ENCODE measurements at regions not wholly inside any gene's neighbourhood (a gene's known extent, or its start where the extent isn't known, plus 50 kb on each side); places are given as distances from the start of the nearest gene placed in this dataset.
A peak's percentile ranks its signal among the peaks of the same experiment; 100 is the strongest.
"Not testable (repeated sequence)": the region's sequence is repeated elsewhere in the genome, so short reads cannot be mapped to it uniquely, and the experiment has no call there.

GRCh38 chr6:27773542-27774263, 138.5 kb downstream of the OR2B2 start:
- POLR2A ChIA-PET = interaction anchor here (1.9 kb wide), 1 partner anchor 12 kb away, joined by 5 read pairs; no protein-coding TSS in a partner anchor
- ATAC-seq; FAIRE-seq; H3K4me3 ChIP-seq; H3K9me3 ChIP-seq; DNase-seq (ENCODE audit: low read depth in 1 of 2, low spot score in 1 of 2): not testable (repeated sequence)
- CTCF ChIA-PET = interaction anchor here (0.9 to 6.5 kb wide), 5 partner anchors 13 to 34 kb away, joined by 3 to 46 read pairs (median 45); a partner anchor contains a TSS
- 48% methylated on average over 10 of the region's 10 CpGs for WGBS (ENCODE audit: missing lambda C conversion rate)
- peaks cover 13% of the 10 kb centered on the region; the same call in 2 of the 3 replicates for H3K4me1 ChIP-seq
- H3K4me2 ChIP-seq = peak overlapping the region; percentile 55
- peak overlapping the region; percentile 35 to 63; a peak in 4 of 6 replicates for H3K27ac ChIP-seq

- no peak for FAIRE-seq
- WGBS (ENCODE audit: missing lambda C conversion rate) = 23% methylated on average over 16 of the region's 33 CpGs
These were observed 139.8 kb downstream of the OR2B2 start for GRCh38 chr6:27772261-27773001.

GRCh38 chr6:27771235-27771634, 141.0 kb downstream of the OR2B2 start:
- no peak overlapping the region for H3K4me3 ChIP-seq
- TF ChIP-seq CBX2 (IDR thresholded peaks at IDR 0.05; ENCODE audit: borderline replicate concordance, low read depth) = no peak
- TF ChIP-seq FOSB (CRISPR knock-in tag; IDR thresholded peaks at IDR 0.05) = no peak
- TF ChIP-seq RAD21 (conservative IDR thresholded peaks at IDR 0.05 in 1 of 2, IDR thresholded peaks at IDR 0.05 in 1 of 2) = no peak
- TF ChIP-seq PHF8 (IDR thresholded peaks at IDR 0.05; ENCODE audit: borderline replicate concordance, low read depth) = no peak
- TF ChIP-seq REST (IDR thresholded peaks at IDR 0.05) = no peak
- TF ChIP-seq MYC (IDR thresholded peaks at IDR 0.05; ENCODE audit: borderline replicate concordance, low read length) = no peak
- TF ChIP-seq ZNF302 (CRISPR knock-in tag; IDR thresholded peaks at IDR 0.05) = no peak
- TF ChIP-seq KDM5A (IDR thresholded peaks at IDR 0.05) = no peak
- TF ChIP-seq TFCP2L1 (CRISPR knock-in tag; IDR thresholded peaks at IDR 0.05) = no peak
- peaks cover 13% of the 10 kb centered on the region; the same call in 2 of the 3 replicates for H3K4me1 ChIP-seq
- H3K27ac ChIP-seq = no peak overlapping the region
- WGBS (ENCODE audit: missing lambda C conversion rate) = 95% methylated on average over 4 of the region's 4 CpGs
- no peaks in the 10 kb centered on the region for H3K9me3 ChIP-seq
- ATAC-seq (no peak), FAIRE-seq (no peak), DNase-seq (ENCODE audit: low read depth in 1 of 2, low spot score in 1 of 2) (no peak)
- POLR2A ChIA-PET = no interaction called here
- H3K4me2 ChIP-seq = no peak overlapping the region
- CTCF ChIA-PET = interaction anchor here (0.5 to 6.5 kb wide), 8 partner anchors 10 to 397 kb away, joined by 3 to 46 read pairs (median 20); no protein-coding TSS in a partner anchor

More at GRCh38 chr6:27772261-27773001, 139.8 kb downstream of the OR2B2 start:
- Histone ChIP-seq H3K27ac (peak overlapping the region; percentile 19 to 73; a peak in 3 of 6 replicates), H3K4me2 (peak overlapping the region; percentile 72), H3K4me3 (peak overlapping the region; percentile 26; the same call in 2 of the 3 replicates), H3K9me3 (no peaks in the 10 kb centered on the region), H3K4me1 (peaks cover 13% of the 10 kb centered on the region; the same call in 2 of the 3 replicates)
- ATAC-seq = peak; percentile 95 to 96
- TF ChIP-seq CBX2 (IDR thresholded peaks at IDR 0.05; ENCODE audit: borderline replicate concordance, low read depth) (no peak), SMC3 (IDR thresholded peaks at IDR 0.05) (peak; percentile 85), MAFK (IDR thresholded peaks at IDR 0.05; ENCODE audit: partially characterized antibody) (peak; percentile 96), RAD21 (conservative IDR thresholded peaks at IDR 0.05 in 1 of 2, IDR thresholded peaks at IDR 0.05 in 1 of 2) (peak; percentile 48 to 63), FOXS1 (CRISPR knock-in tag; IDR thresholded peaks at IDR 0.05) (no peak), ESRRA (IDR thresholded peaks at IDR 0.05; ENCODE audit: borderline replicate concordance, low read length) (no peak), MAX (IDR thresholded peaks at IDR 0.05) (peak; percentile 78), MYC (IDR thresholded peaks at IDR 0.05; ENCODE audit: borderline replicate concordance, low read length) (peak; percentile 39; the same call in 1 of the 2 replicates), E2F6 (IDR thresholded peaks at IDR 0.05; ENCODE audit: borderline replicate concordance, low read depth) (peak; percentile 54; the same call in 1 of the 2 replicates), CTCF (IDR thresholded peaks at IDR 0.05) (peak; percentile 79)
- DNase-seq (ENCODE audit: low read depth in 1 of 2, low spot score in 1 of 2) = peak; percentile 58 to 88
- POLR2A ChIA-PET = interaction anchor here (0.6 to 1.9 kb wide), 4 partner anchors 11 to 626 kb away, joined by 3 to 5 read pairs (median 4); a partner anchor contains a TSS
- CTCF ChIA-PET = interaction anchor here (0.6 to 6.5 kb wide), 21 partner anchors 9 to 638 kb away, joined by 3 to 46 read pairs (median 4); a partner anchor contains a TSS
